CD14-positive monocyte (primary cell): ENCODE measurements at regions not wholly inside any gene's neighbourhood (a gene's known extent, or its start where the extent isn't known, plus 50 kb on each side); places are given as distances from the start of the nearest gene placed in this dataset.
A peak's percentile ranks its signal among the peaks of the same experiment; 100 is the strongest.

ENCODE experiments used
- DNase-seq, 3 donors: peaks; one replicate each; pipeline ENCODE4 v3.0.0-alpha.2; 2011 to 2022
- H2AFZ ChIP-seq: 2 replicates; pipeline ENCODE4 v1.6.0; 2012; ENCODE audit warnings: mild to moderate bottlenecking, low read depth, low read length, inconsistent platforms; ENCODE audit not compliant: insufficient read depth, poor library complexity, severe bottlenecking
- H3K27ac ChIP-seq, 2 donors: 1 replicate in 1 of 2; 2 replicates in 1 of 2; pipeline ENCODE4 v1.5.1; 2012 to 2013; ENCODE audit warnings: low read length in 2 of 2, control low read depth in 1 of 2, inconsistent platforms in 1 of 2, low read depth in 1 of 2, mild to moderate bottlenecking in 1 of 2
- H3K27me3 ChIP-seq, 2 donors: one replicate each; pipeline versions ENCODE4 v1.6.0 to v1.6.1; 2011 to 2013; ENCODE audit warnings: low read length in 2 of 2; ENCODE audit not compliant: control insufficient read depth in 2 of 2, insufficient read depth in 2 of 2
- H3K36me3 ChIP-seq, 2 donors: replicated peaks in 1 of 2; 1 replicate in 1 of 2; 2 replicates in 1 of 2; pipeline versions ENCODE4 v1.5.1 to v1.6.1; 2012 to 2013; ENCODE audit warnings: low read length in 2 of 2, control low read depth in 1 of 2, inconsistent platforms in 1 of 2, mild to moderate bottlenecking in 1 of 2; ENCODE audit not compliant: insufficient read depth in 2 of 2, control insufficient read depth in 1 of 2
- H3K4me1 ChIP-seq, 2 donors: 1 replicate in 1 of 2; 2 replicates in 1 of 2; pipeline versions ENCODE4 v1.5.1 to v1.6.1; 2012 to 2013; ENCODE audit warnings: low read length in 2 of 2, control low read depth in 1 of 2, inconsistent platforms in 1 of 2, mild to moderate bottlenecking in 1 of 2, moderate library complexity in 1 of 2; ENCODE audit not compliant: insufficient read depth in 2 of 2, control insufficient read depth in 1 of 2
- H3K4me2 ChIP-seq: replicated peaks from 2 replicates; pipeline ENCODE3; 2012; ENCODE audit warnings: low read length, moderate library complexity, mild to moderate bottlenecking; ENCODE audit not compliant: poor library complexity, severe bottlenecking; ENCODE audit errors: extremely low read depth
- H3K4me3 ChIP-seq, 3 experiments: fragments of 200-600 bp in 1 of 3; sonication (generic) in 1 of 3; replicated peaks in 1 of 3; 1 replicate in 2 of 3; 2 replicates in 1 of 3; pipeline ENCODE4 v1.5.1; 2011 to 2013; ENCODE audit warnings: low read length in 3 of 3, mild to moderate bottlenecking in 3 of 3, control low read depth in 2 of 3, low read depth in 2 of 3, inconsistent platforms in 1 of 3, moderate library complexity in 1 of 3
- H3K79me2 ChIP-seq: 2 replicates; pipeline ENCODE4 v1.6.0; 2012; ENCODE audit warnings: mild to moderate bottlenecking, control low read depth, inconsistent platforms, low read length, moderate library complexity; ENCODE audit not compliant: insufficient read depth
- H3K9ac ChIP-seq: 2 replicates; pipeline ENCODE4 v1.6.0; 2017; ENCODE audit warnings: low read length, mild to moderate bottlenecking; ENCODE audit not compliant: insufficient read depth, poor library complexity, severe bottlenecking
- H3K9me3 ChIP-seq, 2 donors: replicated peaks in 1 of 2; 1 replicate in 1 of 2; 2 replicates in 1 of 2; pipeline versions ENCODE4 v1.5.1 to v1.6.1; 2012 to 2013; ENCODE audit warnings: low read length in 2 of 2, control low read depth in 1 of 2; ENCODE audit not compliant: control insufficient read depth in 1 of 2, insufficient read depth in 1 of 2
- H4K20me1 ChIP-seq: 2 replicates; pipeline ENCODE4 v1.6.0; 2012; ENCODE audit warnings: mild to moderate bottlenecking, low read length, control low read depth, moderate library complexity; ENCODE audit not compliant: insufficient read depth
- H3K27ac Mint-ChIP-seq, 7 donors: one replicate each; pipeline ENCODE4 v1.8.0; 2020; ENCODE audit warnings: mild to moderate bottlenecking in 7 of 7, mixed read lengths in 7 of 7, moderate library complexity in 6 of 7, inconsistent platforms in 2 of 7
- H3K27me3 Mint-ChIP-seq, 3 donors: one replicate each; pipeline ENCODE4 v1.8.0; 2021 to 2022; ENCODE audit warnings: low read depth in 3 of 3, mild to moderate bottlenecking in 3 of 3, mixed read lengths in 3 of 3, moderate library complexity in 3 of 3, inconsistent platforms in 1 of 3
- H3K36me3 Mint-ChIP-seq, 2 donors: one replicate each; pipeline ENCODE4 v1.8.0; 2020; ENCODE audit warnings: mixed read lengths in 2 of 2, inconsistent platforms in 1 of 2, mild to moderate bottlenecking in 1 of 2
- H3K4me1 Mint-ChIP-seq: one replicate; pipeline ENCODE4 v1.8.0; 2020; ENCODE audit warnings: mild to moderate bottlenecking, mixed read lengths
- H3K4me3 Mint-ChIP-seq, 2 donors: one replicate each; pipeline ENCODE4 v1.8.0; 2020; ENCODE audit warnings: mild to moderate bottlenecking in 2 of 2, mixed read lengths in 2 of 2, moderate library complexity in 1 of 2
- H3K9me3 Mint-ChIP-seq, 7 donors: one replicate each; pipeline ENCODE4 v1.8.0; 2020 to 2022; ENCODE audit warnings: mixed read lengths in 7 of 7, mild to moderate bottlenecking in 6 of 7, moderate library complexity in 6 of 7, inconsistent platforms in 2 of 7
- CTCF ChIP-seq: fragments of 200-600 bp; IDR thresholded peaks from one replicate; pipeline ENCODE4 v1.8.0; 2022; ENCODE audit warnings: antibody characterized with exemption, mild to moderate bottlenecking
- WGBS: methylation state at CpG from one replicate; pipeline ENCODE4 v1.1.5; 2013; ENCODE audit warnings: missing lambda C conversion rate; ENCODE audit not compliant: insufficient coverage; 5-methylcytosine and 5-hydroxymethylcytosine counted together
- intact Hi-C, 2 donors: fragments of 100-400 bp; cut with micrococcal nuclease; formaldehyde crosslinking; loops; one replicate each; pipeline versions ENCODE4 v1.15.0 to v1.15.1; 2023

GRCh38 chr21:17387030-17387617, 125.7 kb upstream of the CXADR start:
- Mint-ChIP-seq H3K27ac (no peak overlapping the region), H3K27me3 (peaks cover 0 to 6% (median 3%) of the 10 kb centered on the region in 3 donors)
- whole genome bisulfite sequencing = no CpG with 5 or more reads among the region's 7 CpGs

GRCh38 chr21:17388226-17388625, 124.6 kb upstream of the CXADR start:
- intact Hi-C loops = loop anchor here in 1 of 2 donors (5.0 kb wide), 1 partner anchor 199 kb away; no protein-coding TSS in a partner anchor
- H3K4me2 ChIP-seq = no peak overlapping the region
- no peak overlapping the region for H3K4me3 Mint-ChIP-seq
- no peaks in the 10 kb centered on the region for H3K9me3 ChIP-seq
- H3K4me1 Mint-ChIP-seq = peaks cover 8% of the 10 kb centered on the region
- no peak overlapping the region for H2AFZ ChIP-seq
- H3K9ac ChIP-seq = no peak overlapping the region
- no peaks in the 10 kb centered on the region for H3K36me3 ChIP-seq
- no peaks in the 10 kb centered on the region for H3K36me3 Mint-ChIP-seq
- H3K9me3 Mint-ChIP-seq = no peaks in the 10 kb centered on the region
- 50% methylated on average over 2 of the region's 4 CpGs for WGBS
- H4K20me1 ChIP-seq = no peaks in the 10 kb centered on the region
- H3K79me2 ChIP-seq = no peaks in the 10 kb centered on the region
- no peak overlapping the region for H3K4me3 ChIP-seq
- H3K27ac Mint-ChIP-seq = peak overlapping the region in 1 of 7 donors; percentile 83
- H3K27me3 ChIP-seq = no peaks in the 10 kb centered on the region
- no peak overlapping the region for H3K27ac ChIP-seq
- peak in 2 of 3 donors; percentile 1 to 16 for DNase-seq
- TF ChIP-seq CTCF = no peak
- H3K27me3 Mint-ChIP-seq = peaks cover 0 to 6% (median 3%) of the 10 kb centered on the region in 3 donors
- H3K4me1 ChIP-seq = peaks cover 3 to 10% of the 10 kb centered on the region in 2 donors

More at GRCh38 chr21:17387030-17387617, 125.7 kb upstream of the CXADR start:
- H3K9me3 Mint-ChIP-seq = peaks cover 0 to 4% (median 3%) of the 10 kb centered on the region in 7 donors
- peaks cover 8% of the 10 kb centered on the region for H3K4me1 Mint-ChIP-seq
- no peaks in the 10 kb centered on the region for H4K20me1 ChIP-seq
- H3K4me3 ChIP-seq = no peak overlapping the region
- H3K4me1 ChIP-seq = peaks cover 3 to 10% of the 10 kb centered on the region in 2 donors
- no peak overlapping the region for H3K9ac ChIP-seq
- H3K27ac ChIP-seq = no peak overlapping the region
- no peaks in the 10 kb centered on the region for H3K9me3 ChIP-seq
- H3K4me3 Mint-ChIP-seq = no peak overlapping the region
- peak; percentile 83 for TF ChIP-seq CTCF
- intact Hi-C loops = loop anchor here (2.0 to 5.0 kb wide), 2 partner anchors 200 kb away; no protein-coding TSS in a partner anchor
- H3K36me3 ChIP-seq = no peaks in the 10 kb centered on the region
- no peaks in the 10 kb centered on the region for H3K79me2 ChIP-seq
- H2AFZ ChIP-seq = no peak overlapping the region
- H3K36me3 Mint-ChIP-seq = no peaks in the 10 kb centered on the region
- DNase-seq = peak; percentile 18 to 58 (median 41)
- no peak overlapping the region for H3K4me2 ChIP-seq
- H3K27me3 ChIP-seq = no peaks in the 10 kb centered on the region
